Lower leg skin (tissue), 4 donors: ENCODE measurements at regions not wholly inside any gene's neighbourhood (a gene's known extent, or its start where the extent isn't known, plus 50 kb on each side); places are given as distances from the start of the nearest gene placed in this dataset.

Experiments used
- DNase-seq, 2 donors: peaks; one replicate each; pipeline ENCODE4 v3.0.0-alpha.2; 2019; ENCODE audit warnings: low spot score in 2 of 2
- H3K4me3 ChIP-seq: fragments of 200-600 bp; sonication (generic); 2 replicates; pipeline ENCODE4 v1.5.1; 2017; ENCODE audit warnings: mild to moderate bottlenecking, low read depth; ENCODE audit not compliant: poor library complexity, severe bottlenecking
- POLR2A ChIP-seq, 2 donors: fragments of 450-650 bp; IDR thresholded peaks; one replicate each; pipeline ENCODE4 v1.6.1; 2016 to 2017; ENCODE audit warnings: antibody characterized with exemption in 2 of 2, mild to moderate bottlenecking in 1 of 2, moderate library complexity in 1 of 2
- WGBS, 2 donors: methylation state at CpG; one replicate each; pipeline ENCODE4 v1.1.5; 2018; 5-methylcytosine and 5-hydroxymethylcytosine counted together
- intact Hi-C: fragments of 100-400 bp; cut with DNase I; formaldehyde crosslinking; loops from one replicate; pipeline ENCODE4 v1.15.0; 2023; ENCODE audit warnings: low total_unique reads
- TF ChIP-seq, protein P1 (sequence below), 3 donors: fragments of 450-650 bp; IDR thresholded peaks; one replicate each; pipeline ENCODE4 v1.5.1; 2016; ENCODE audit warnings: antibody characterized with exemption in 3 of 3, mild to moderate bottlenecking in 3 of 3, moderate library complexity in 2 of 3

DNA sequence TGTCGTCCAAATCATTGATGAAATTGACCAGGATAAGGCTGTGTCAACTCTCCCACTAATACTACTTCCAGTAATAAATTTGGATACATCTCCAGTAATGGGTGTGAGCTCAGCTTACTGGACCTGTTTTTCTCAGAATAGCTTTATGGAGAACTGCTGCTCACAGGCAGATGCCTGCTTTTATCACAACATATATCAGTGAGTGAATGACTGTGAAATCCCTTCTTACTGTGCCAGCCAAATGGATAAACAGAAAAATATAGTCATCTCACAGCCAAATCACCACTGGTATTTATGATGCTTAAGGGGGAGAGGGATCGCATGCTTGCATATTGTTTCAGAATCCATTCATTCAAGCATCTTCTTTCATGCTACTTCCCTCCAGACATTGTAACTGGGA, 148.4 kb upstream of the PAPPA start:
- no peak overlapping the region for H3K4me3 ChIP-seq
- intact Hi-C loops: no loop called here
- DNase-seq: no peak
- TF ChIP-seq, protein P1, sequence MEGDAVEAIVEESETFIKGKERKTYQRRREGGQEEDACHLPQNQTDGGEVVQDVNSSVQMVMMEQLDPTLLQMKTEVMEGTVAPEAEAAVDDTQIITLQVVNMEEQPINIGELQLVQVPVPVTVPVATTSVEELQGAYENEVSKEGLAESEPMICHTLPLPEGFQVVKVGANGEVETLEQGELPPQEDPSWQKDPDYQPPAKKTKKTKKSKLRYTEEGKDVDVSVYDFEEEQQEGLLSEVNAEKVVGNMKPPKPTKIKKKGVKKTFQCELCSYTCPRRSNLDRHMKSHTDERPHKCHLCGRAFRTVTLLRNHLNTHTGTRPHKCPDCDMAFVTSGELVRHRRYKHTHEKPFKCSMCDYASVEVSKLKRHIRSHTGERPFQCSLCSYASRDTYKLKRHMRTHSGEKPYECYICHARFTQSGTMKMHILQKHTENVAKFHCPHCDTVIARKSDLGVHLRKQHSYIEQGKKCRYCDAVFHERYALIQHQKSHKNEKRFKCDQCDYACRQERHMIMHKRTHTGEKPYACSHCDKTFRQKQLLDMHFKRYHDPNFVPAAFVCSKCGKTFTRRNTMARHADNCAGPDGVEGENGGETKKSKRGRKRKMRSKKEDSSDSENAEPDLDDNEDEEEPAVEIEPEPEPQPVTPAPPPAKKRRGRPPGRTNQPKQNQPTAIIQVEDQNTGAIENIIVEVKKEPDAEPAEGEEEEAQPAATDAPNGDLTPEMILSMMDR (IDR thresholded peaks at IDR 0.05): no peak
- TF ChIP-seq POLR2A (IDR thresholded peaks at IDR 0.05): no peak
- WGBS, 2 donors: 61 to 62% methylated on average over 2 of the region's 2 CpGs

DNA sequence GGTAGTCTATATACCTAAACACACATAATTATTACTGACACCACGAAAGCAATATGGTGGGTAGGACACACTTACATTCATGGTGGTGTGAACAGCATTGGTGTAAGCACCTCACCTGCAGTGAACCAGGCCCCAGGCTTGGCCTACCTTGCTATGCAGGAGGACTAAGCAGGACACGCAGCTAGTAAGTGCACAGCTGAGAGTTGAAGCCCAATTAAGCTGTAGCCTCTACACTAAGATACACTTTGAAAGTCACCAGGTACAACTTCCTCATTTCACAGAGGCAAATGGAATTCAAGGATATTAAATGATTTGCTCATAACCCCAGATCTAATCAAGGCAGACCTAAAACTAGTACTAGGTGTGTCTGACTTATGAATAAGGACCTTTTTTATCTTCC, 145.8 kb upstream of the PAPPA start:
- TF ChIP-seq, protein P1 (IDR thresholded peaks at IDR 0.05): no peak
- TF ChIP-seq POLR2A (IDR thresholded peaks at IDR 0.05): no peak
- WGBS, 2 donors: 83 to 88% methylated on average over 2 of the region's 2 CpGs
- no peak overlapping the region for H3K4me3 ChIP-seq
- no peak for DNase-seq
- intact Hi-C loops: no loop called here

DNA sequence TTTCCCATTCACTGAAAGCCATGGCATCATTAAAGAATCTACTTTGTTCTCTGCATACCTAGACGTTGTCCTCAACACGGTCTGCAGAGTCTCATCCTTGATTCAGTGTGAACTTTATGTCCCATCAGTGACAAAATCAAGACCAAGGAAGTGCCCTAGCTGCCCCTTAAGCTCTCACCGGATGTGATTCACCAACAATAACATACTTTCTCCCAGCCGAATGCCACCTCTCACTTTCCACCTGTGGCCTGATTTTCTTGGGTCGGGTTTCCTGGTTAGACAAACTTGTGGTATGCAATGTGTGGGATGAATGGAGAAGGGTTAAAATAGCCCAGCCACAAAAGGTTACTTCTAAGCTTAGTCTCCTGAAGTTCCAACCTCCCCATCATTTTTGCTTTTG, 145.3 kb upstream of the PAPPA start:
- no peak for DNase-seq
- H3K4me3 ChIP-seq: no peak overlapping the region
- intact Hi-C loops: no loop called here
- no peak for TF ChIP-seq POLR2A (IDR thresholded peaks at IDR 0.05)
- TF ChIP-seq, protein P1 (IDR thresholded peaks at IDR 0.05): no peak
- whole genome bisulfite sequencing, 2 donors: 78 to 80% methylated on average over 5 of the region's 5 CpGs

DNA sequence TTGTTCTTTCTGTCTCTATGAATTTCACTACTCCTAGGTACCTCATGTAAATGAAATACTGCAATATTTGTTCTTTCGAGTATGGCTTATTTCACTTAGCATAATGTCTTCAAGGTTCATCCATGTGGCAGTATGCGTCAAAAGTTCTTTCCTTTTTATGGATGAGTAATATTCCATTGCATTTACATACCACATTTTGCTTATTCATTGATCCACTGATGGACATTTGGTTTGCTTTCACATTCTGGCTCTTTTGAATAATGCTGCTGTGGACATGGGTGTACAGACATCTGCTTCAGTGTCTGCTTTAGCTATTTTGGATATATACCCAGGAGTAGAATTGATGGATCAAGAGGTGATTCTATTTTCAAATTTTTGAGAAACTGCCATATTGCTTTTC, 144.2 kb upstream of the PAPPA start:
- no peak for TF ChIP-seq POLR2A (IDR thresholded peaks at IDR 0.05)
- TF ChIP-seq, protein P1 (IDR thresholded peaks at IDR 0.05): no peak
- intact Hi-C loops: no loop called here
- no peak for DNase-seq
- no peak overlapping the region for H3K4me3 ChIP-seq
- 92 to 95% methylated on average over 2 of the region's 2 CpGs for WGBS, 2 donors

DNA sequence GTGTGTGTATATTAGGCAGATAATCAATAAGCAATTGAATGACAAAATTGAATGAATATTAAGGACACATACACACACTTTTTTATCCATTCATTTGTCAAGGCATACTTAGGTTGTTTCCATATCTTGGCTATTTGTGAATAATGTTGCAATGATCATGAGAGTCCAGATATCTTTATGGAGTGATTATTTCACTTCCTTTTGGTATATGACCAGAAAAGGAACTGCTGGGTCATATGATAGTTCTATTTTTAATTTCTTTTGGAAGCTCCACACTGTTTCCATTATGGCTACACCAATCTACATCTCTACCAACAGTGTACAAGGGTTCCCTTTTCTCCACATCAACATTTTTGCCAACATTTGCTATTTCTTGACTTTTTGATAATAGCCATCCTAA, 137.7 kb upstream of the PAPPA start:
- TF ChIP-seq, protein P1 (IDR thresholded peaks at IDR 0.05): no peak
- TF ChIP-seq POLR2A (IDR thresholded peaks at IDR 0.05): no peak
- no peak overlapping the region for H3K4me3 ChIP-seq
- intact Hi-C loops: no loop called here

DNA sequence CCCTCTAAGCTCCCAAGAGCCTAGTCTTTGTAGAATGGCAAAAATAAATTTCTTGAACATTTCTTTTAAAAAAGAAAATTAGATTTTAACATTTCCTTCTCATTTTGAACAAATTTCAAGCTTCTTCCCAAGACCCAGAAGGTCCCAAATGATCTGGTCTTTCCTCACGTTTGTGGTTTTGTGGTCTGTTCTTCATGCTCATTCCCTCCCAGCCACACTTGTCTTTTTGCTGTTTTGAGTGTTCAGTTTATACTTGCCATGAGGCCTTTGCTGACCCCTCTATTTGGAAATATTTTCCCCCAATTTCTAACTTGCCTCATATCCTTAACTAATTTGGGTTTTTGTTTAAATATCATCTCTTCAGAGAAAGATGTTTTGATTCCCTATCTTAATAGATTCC, 133.4 kb upstream of the PAPPA start:
- 61 to 68% methylated on average over 1 of the region's 1 CpG for WGBS, 2 donors
- intact Hi-C loops: no loop called here

More for the DNA sequence above, 137.7 kb upstream of the PAPPA start:
- no peak for DNase-seq

More for the DNA sequence above, 133.4 kb upstream of the PAPPA start:
- no peak for TF ChIP-seq POLR2A (IDR thresholded peaks at IDR 0.05)
- TF ChIP-seq, protein P1 (IDR thresholded peaks at IDR 0.05): no peak
- H3K4me3 ChIP-seq: no peak overlapping the region
- DNase-seq: no peak
